H1 (cell line): ENCODE measurements at regions not wholly inside any gene's neighbourhood (a gene's known extent, or its start where the extent isn't known, plus 50 kb on each side); places are given as distances from the start of the nearest gene placed in this dataset.

Experiments used
- CTCF ChIA-PET: fragments of 300-600 bp; sonication (Branson Sonifier 250); formaldehyde crosslinking; loops from one replicate; lab custom pipeline; 2021; ENCODE audit not compliant: partially characterized antibody; lab: Charles Lee
- POLR2A ChIA-PET: fragments of 300-600 bp; sonication (Branson Sonifier 250); formaldehyde crosslinking; loops from one replicate; lab custom pipeline; 2021; ENCODE audit warnings: inconsistent platforms; ENCODE audit not compliant: partially characterized antibody; lab: Charles Lee
- DNase-seq, 2 experiments: peaks; one replicate each; pipeline versions ENCODE4 v3.0.0 to v3.0.0-alpha.2; 2010 to 2022; ENCODE audit warnings: low spot score in 2 of 2, low read depth in 1 of 2, mixed read lengths in 1 of 2
- FAIRE-seq: peaks from 2 replicates; lab custom pipeline; 2011; peaks lifted over from hg19 to GRCh38; lab: Jason Lieb, UNC
- H2AFZ ChIP-seq: 2 replicates; pipeline ENCODE4 v1.8.1; 2012; ENCODE audit warnings: low read length, inconsistent platforms
- H2AK5ac ChIP-seq: 2 replicates; pipeline ENCODE4 v1.6.1; 2013; ENCODE audit warnings: low read depth, low read length
- H2BK120ac ChIP-seq: replicated peaks from 2 replicates; pipeline ENCODE3; 2013; ENCODE audit warnings: low read depth, low read length, inconsistent platforms
- H2BK12ac ChIP-seq: 2 replicates; pipeline ENCODE4 v1.6.1; 2013; ENCODE audit warnings: low read depth, low read length
- H2BK15ac ChIP-seq: 2 replicates; pipeline ENCODE4 v1.6.1; 2013; ENCODE audit warnings: low read length
- H2BK20ac ChIP-seq: 2 replicates; pipeline ENCODE4 v1.6.1; 2013; ENCODE audit warnings: low read length
- H2BK5ac ChIP-seq: 2 replicates; pipeline ENCODE4 v1.6.1; 2013; ENCODE audit warnings: low read depth, low read length
- H3K14ac ChIP-seq: 2 replicates; pipeline ENCODE4 v1.6.1; 2013; ENCODE audit warnings: inconsistent platforms; ENCODE audit not compliant: insufficient read length
- H3K18ac ChIP-seq: 2 replicates; pipeline ENCODE4 v1.6.1; 2013; ENCODE audit warnings: low read length; ENCODE audit errors: extremely low read depth
- H3K23ac ChIP-seq: 2 replicates; pipeline ENCODE4 v1.6.1; 2013; ENCODE audit warnings: inconsistent platforms; ENCODE audit not compliant: insufficient read length
- H3K23me2 ChIP-seq: 2 replicates; pipeline ENCODE4 v1.6.1; 2013; ENCODE audit warnings: low read depth, low read length
- H3K27ac ChIP-seq: 2 replicates; pipeline ENCODE4 v1.6.1; 2011; ENCODE audit warnings: low read depth, low read length, inconsistent platforms
- H3K27me3 ChIP-seq, 4 experiments: replicated peaks in 1 of 4; 1 replicate in 1 of 4; 2 replicates in 3 of 4; pipeline versions ENCODE4 v1.6.1 to v1.8.1; 2011 to 2013; ENCODE audit warnings: low read length in 3 of 4, mild to moderate bottlenecking in 3 of 4, inconsistent platforms in 2 of 4, mixed read lengths in 2 of 4, moderate library complexity in 1 of 4; ENCODE audit not compliant: control insufficient read depth in 3 of 4, insufficient read depth in 3 of 4; ENCODE audit errors: extremely low read depth in 1 of 4
- H3K36me3 ChIP-seq, 4 experiments: 2 replicates each; pipeline versions ENCODE4 v1.6.1 to v1.8.1; 2011 to 2013; ENCODE audit warnings: mild to moderate bottlenecking in 4 of 4, low read length in 3 of 4, moderate library complexity in 2 of 4, control low read depth in 1 of 4, inconsistent platforms in 1 of 4; ENCODE audit not compliant: insufficient read depth in 4 of 4, control insufficient read depth in 2 of 4
- H3K4ac ChIP-seq: replicated peaks from 2 replicates; pipeline ENCODE3; 2013; ENCODE audit warnings: low read length, low read depth, mixed read lengths, inconsistent platforms; ENCODE audit not compliant: insufficient read length
- H3K4me1 ChIP-seq, 4 experiments: replicated peaks in 1 of 4; 1 replicate in 1 of 4; 2 replicates in 3 of 4; pipeline versions ENCODE4 v1.6.1 to v1.8.1; 2011 to 2013; ENCODE audit warnings: low read length in 3 of 4, inconsistent platforms in 2 of 4, mixed read lengths in 1 of 4; ENCODE audit not compliant: insufficient read depth in 4 of 4, control insufficient read depth in 3 of 4
- H3K4me2 ChIP-seq, 2 experiments: 2 replicates each; pipeline versions ENCODE4 v1.6.1 to v1.8.1; 2011 to 2013; ENCODE audit warnings: low read depth in 2 of 2, low read length in 2 of 2, control low read depth in 1 of 2, inconsistent platforms in 1 of 2, mild to moderate bottlenecking in 1 of 2; ENCODE audit not compliant: insufficient read depth in 1 of 2
- H3K4me3 ChIP-seq, 4 experiments: fragments of 200-600, 300-600 bp in 1 of 4; sonication (generic), shearing (Covaris generic), sonication (Bioruptor Twin) in 1 of 4; 2 replicates each; pipeline versions ENCODE4 v1.5.1 to v1.8.1; 2011 to 2016; ENCODE audit warnings: low read length in 4 of 4, low read depth in 3 of 4, control low read depth in 2 of 4, inconsistent platforms in 2 of 4, mild to moderate bottlenecking in 2 of 4, mixed read lengths in 1 of 4, moderate library complexity in 1 of 4; ENCODE audit not compliant: insufficient read depth in 2 of 4; ENCODE audit errors: extremely low read depth in 1 of 4
- H3K56ac ChIP-seq: replicated peaks from 2 replicates; pipeline ENCODE3; 2013; ENCODE audit warnings: low read depth, mild to moderate bottlenecking, mixed read lengths, low read length, inconsistent platforms; ENCODE audit not compliant: insufficient read length
- H3K79me1 ChIP-seq: 2 replicates; pipeline ENCODE4 v1.6.1; 2013; ENCODE audit warnings: low read depth, low read length, control low read depth
- H3K79me2 ChIP-seq, 2 experiments: 2 replicates each; pipeline versions ENCODE4 v1.6.1 to v1.8.1; 2012 to 2013; ENCODE audit warnings: low read length in 2 of 2, mild to moderate bottlenecking in 2 of 2, inconsistent platforms in 1 of 2; ENCODE audit not compliant: insufficient read depth in 2 of 2, control insufficient read depth in 1 of 2
- H3K9ac ChIP-seq, 4 experiments: replicated peaks in 1 of 4; 1 replicate in 1 of 4; 2 replicates in 3 of 4; pipeline versions ENCODE4 v1.6.1 to v1.8.1; 2011 to 2013; ENCODE audit warnings: low read depth in 3 of 4, low read length in 3 of 4, control low read depth in 2 of 4, mild to moderate bottlenecking in 2 of 4, moderate library complexity in 2 of 4, inconsistent platforms in 1 of 4; ENCODE audit errors: extremely low read depth in 1 of 4
- H3K9me3 ChIP-seq, 2 experiments: 2 replicates each; pipeline versions ENCODE4 v1.6.1 to v1.8.1; 2012 to 2013; ENCODE audit warnings: mild to moderate bottlenecking in 2 of 2, moderate library complexity in 2 of 2, control low read depth in 1 of 2, inconsistent platforms in 1 of 2, low read depth in 1 of 2, low read length in 1 of 2, mixed read lengths in 1 of 2; ENCODE audit not compliant: insufficient read depth in 2 of 2
- H4K20me1 ChIP-seq, 2 experiments: replicated peaks in 1 of 2; 2 replicates each; pipeline versions ENCODE3 to v1.8.1; 2011 to 2013; ENCODE audit warnings: inconsistent platforms in 2 of 2, low read length in 2 of 2, mild to moderate bottlenecking in 1 of 2; ENCODE audit not compliant: insufficient read depth in 2 of 2, control insufficient read depth in 1 of 2
- H4K5ac ChIP-seq: 2 replicates; pipeline ENCODE4 v1.6.1; 2013; ENCODE audit warnings: low read length, low read depth, mixed read lengths, inconsistent platforms; ENCODE audit not compliant: insufficient read length
- H4K8ac ChIP-seq: 2 replicates; pipeline ENCODE4 v1.8.0; 2013; ENCODE audit warnings: mild to moderate bottlenecking, moderate library complexity, low read length, inconsistent platforms; ENCODE audit not compliant: insufficient read depth; ENCODE audit errors: extremely low read depth
- H4K91ac ChIP-seq: replicated peaks from 2 replicates; pipeline ENCODE3; 2013; ENCODE audit warnings: low read length, mixed read lengths, inconsistent platforms; ENCODE audit not compliant: insufficient read length
- BRCA1 ChIP-seq: IDR thresholded peaks from 2 replicates; pipeline ENCODE4 v1.6.1; 2012; ENCODE audit warnings: low read depth, low read length, improper control_type of control experiment
- EGR1 ChIP-seq: IDR thresholded peaks from 2 replicates; pipeline ENCODE4 v1.6.1; 2011; ENCODE audit warnings: low read depth, low read length, borderline replicate concordance
- JUND ChIP-seq: IDR thresholded peaks from 2 replicates; pipeline ENCODE4 v1.6.1; 2011; ENCODE audit warnings: mild to moderate bottlenecking, improper control_type of control experiment, low read length
- KDM1A ChIP-seq: fragments of 200-600, 300-600 bp; sonication (generic); IDR thresholded peaks from 2 replicates; pipeline ENCODE4 v1.7.1; 2016; ENCODE audit warnings: mild to moderate bottlenecking, low read length, borderline replicate concordance
- MAX ChIP-seq: IDR thresholded peaks from 2 replicates; pipeline ENCODE4 v1.6.1; 2012; ENCODE audit warnings: inconsistent platforms
- POU5F1 ChIP-seq: IDR thresholded peaks from 2 replicates; pipeline ENCODE4 v1.6.1; 2011; ENCODE audit warnings: low read depth, mild to moderate bottlenecking, low read length, moderate library complexity
- RNF2 ChIP-seq: fragments of 200-900, 300-1000 bp; sonication (generic); IDR thresholded peaks from 2 replicates; pipeline ENCODE4 v1.7.1; 2016; ENCODE audit warnings: borderline replicate concordance, low read depth, mild to moderate bottlenecking, antibody characterized with exemption, low read length; ENCODE audit not compliant: poor library complexity, severe bottlenecking; ENCODE audit errors: missing control alignments
- TAF1 ChIP-seq: IDR thresholded peaks from 2 replicates; pipeline ENCODE4 v1.6.1; 2011; ENCODE audit warnings: mild to moderate bottlenecking, low read depth, low read length
- TCF12 ChIP-seq: IDR thresholded peaks from 2 replicates; pipeline ENCODE4 v1.6.1; 2011; ENCODE audit warnings: low read depth, mild to moderate bottlenecking, low read length
- WGBS, 2 experiments: shearing (Covaris generic) in 1 of 2; methylation state at CpG; one replicate each; pipeline versions ENCODE4 v1.1.6 to v1.1.7; 2013 to 2015; ENCODE audit warnings: low lambda C conversion rate in 2 of 2, mixed read lengths in 2 of 2, inconsistent platforms in 1 of 2, low coverage in 1 of 2, missing lambda C conversion rate in 1 of 2; ENCODE audit not compliant: insufficient replicate concordance in 2 of 2, insufficient coverage in 1 of 2, insufficient read length in 1 of 2; ENCODE audit errors: extremely low coverage in 1 of 2, missing lambda C conversion rate in 1 of 2; 5-methylcytosine and 5-hydroxymethylcytosine counted together

- FAIRE-seq = no peak
- H3K36me3 ChIP-seq = no peaks in the 10 kb centered on the region
- no peak overlapping the region for H2BK120ac ChIP-seq
- H4K8ac ChIP-seq = no peak overlapping the region
- no peak for DNase-seq
- no peak overlapping the region for H2BK20ac ChIP-seq
- H3K9me3 ChIP-seq = no peaks in the 10 kb centered on the region
- no peak overlapping the region for H3K27ac ChIP-seq
- H4K5ac ChIP-seq = no peak overlapping the region
- H3K14ac ChIP-seq = no peak overlapping the region
- no peak overlapping the region for H3K4ac ChIP-seq
- no peaks in the 10 kb centered on the region for H3K79me1 ChIP-seq
- no peak overlapping the region for H3K18ac ChIP-seq
- TF ChIP-seq TCF12 (no peak), TAF1 (no peak), BRCA1 (no peak), POU5F1 (no peak), RNF2 (no peak), JUND (no peak), MAX (no peak), EGR1 (no peak), KDM1A (no peak)
- no peak overlapping the region for H3K9ac ChIP-seq
- no peak overlapping the region for H2AK5ac ChIP-seq
- H2BK15ac ChIP-seq = no peak overlapping the region
- WGBS, 2 experiments = 97% methylated on average over 3 of the region's 3 CpGs; no CpG with 5 or more reads in 1 of the 2 experiments
- no peak overlapping the region for H3K4me3 ChIP-seq
- H2BK5ac ChIP-seq = no peak overlapping the region
- no peak overlapping the region for H3K23ac ChIP-seq
- H3K79me2 ChIP-seq = no peaks in the 10 kb centered on the region
- POLR2A ChIA-PET = no interaction called here
- H3K23me2 ChIP-seq = no peaks in the 10 kb centered on the region
- no peak overlapping the region for H3K4me2 ChIP-seq
- no peaks in the 10 kb centered on the region for H3K27me3 ChIP-seq
- H2AFZ ChIP-seq = no peak overlapping the region
- CTCF ChIA-PET = no interaction called here
- peaks cover 0 to 5% (median 3%) of the 10 kb centered on the region in 4 experiments; a peak in 3 of 7 replicates for H3K4me1 ChIP-seq
- H2BK12ac ChIP-seq = no peak overlapping the region
- no peak overlapping the region for H4K91ac ChIP-seq
- H3K56ac ChIP-seq = no peak overlapping the region
- peaks cover 0 to 2% of the 10 kb centered on the region in 2 experiments for H4K20me1 ChIP-seq
Measured at GRCh38 chr13:33919120-33919519, 101.2 kb downstream of the RFC3 start.
